HUDEP-2 (cell line): ENCODE measurements at regions not wholly inside any gene's neighbourhood (a gene's known extent, or its start where the extent isn't known, plus 50 kb on each side); places are given as distances from the start of the nearest gene placed in this dataset.

Source experiments
- DNase-seq, 76 experiments: peaks; one replicate each; lab custom pipeline; 2025; ENCODE audit not compliant: unreplicated experiment in 76 of 76; lab: John Stamatoyannopoulos, UW

- DNase-seq: no peak
Measured at GRCh38 chr19:31629579-31630363, 280.5 kb upstream of the TSHZ3 start.

- no peak for DNase-seq
Measured at GRCh38 chr19:31633014-31633413, 283.8 kb upstream of the TSHZ3 start.

- no peak for DNase-seq
Measured at GRCh38 chr19:31639306-31639705, 290.1 kb upstream of the TSHZ3 start.

- no peak for DNase-seq
Measured at GRCh38 chr19:31641591-31641990, 292.4 kb upstream of the TSHZ3 start.

- DNase-seq: no peak
Measured at GRCh38 chr19:31648347-31648746, 299.1 kb upstream of the TSHZ3 start.

GRCh38 chr19:31656507-31656906, 307.3 kb upstream of the TSHZ3 start:
- no peak for DNase-seq

GRCh38 chr19:31658993-31659896, 310.0 kb upstream of the TSHZ3 start:
- DNase-seq: no peak

- no peak for DNase-seq
Measured at GRCh38 chr19:31659897-31660210, 310.6 kb upstream of the TSHZ3 start.

GRCh38 chr19:31664096-31664495, 314.9 kb upstream of the TSHZ3 start:
- DNase-seq: no peak

GRCh38 chr19:31664997-31665396, 315.8 kb upstream of the TSHZ3 start:
- no peak for DNase-seq

GRCh38 chr19:31666126-31666525, 316.9 kb upstream of the TSHZ3 start:
- DNase-seq: no peak

GRCh38 chr19:31667106-31667505, 317.9 kb upstream of the TSHZ3 start:
- DNase-seq: no peak

GRCh38 chr19:31668921-31669320, 319.7 kb upstream of the TSHZ3 start:
- DNase-seq: no peak

- no peak for DNase-seq
Measured at GRCh38 chr19:31670931-31671330, 321.7 kb upstream of the TSHZ3 start.

GRCh38 chr19:31671411-31672035, 322.3 kb upstream of the TSHZ3 start:
- no peak for DNase-seq

- DNase-seq: no peak
Measured at GRCh38 chr19:31674503-31675192, 325.4 kb upstream of the TSHZ3 start.

- DNase-seq: no peak
Measured at GRCh38 chr19:31675193-31675913, 326.1 kb upstream of the TSHZ3 start.

GRCh38 chr19:31676271-31677004, 327.2 kb upstream of the TSHZ3 start:
- peak in 15 of 76 experiments; percentile 5 to 42 (median 12) for DNase-seq

GRCh38 chr19:31678421-31678820, 329.2 kb upstream of the TSHZ3 start:
- no peak for DNase-seq

GRCh38 chr19:31681121-31681520, 331.9 kb upstream of the TSHZ3 start:
- no peak for DNase-seq
